ENCODE measurements at regions not wholly inside any gene's neighbourhood (a gene's known extent, or its start where the extent isn't known, plus 50 kb on each side); places are given as distances from the start of the nearest gene placed in this dataset.

- H3K79me2 ChIP-seq (ENCODE audit: low read depth), result no peaks in the 10 kb centered on the region
- no peak overlapping the region for H2AFZ ChIP-seq
- H3K4me3 ChIP-seq, result no peak overlapping the region
- no peak overlapping the region for H3K27ac ChIP-seq
- H3K4me1 ChIP-seq (replicated peaks; ENCODE audit: insufficient read depth), result no peaks in the 10 kb centered on the region
- no peaks in the 10 kb centered on the region for H4K20me1 ChIP-seq (ENCODE audit: insufficient read depth)
- H3K36me3 ChIP-seq (ENCODE audit: low read depth), result no peaks in the 10 kb centered on the region
- no peak for DNase-seq
- H3K27me3 ChIP-seq (ENCODE audit: insufficient read depth, low read depth), result peaks cover 80% of the 10 kb centered on the region
- intact Hi-C loops (cut with micrococcal nuclease; ENCODE audit: unreplicated experiment), result no loop called here
- CTCF ChIA-PET, result no interaction called here
- H3K9me3 ChIP-seq (ENCODE audit: insufficient read depth, low read depth), result no peaks in the 10 kb centered on the region
- H3K9me2 ChIP-seq (ENCODE audit: insufficient read depth), result no peaks in the 10 kb centered on the region
- BruUV-seq (replicated peaks), result no TSS peak
- H3K4me2 ChIP-seq, result no peak overlapping the region
- no peaks in the 10 kb centered on the region for H3F3A ChIP-seq (ENCODE audit: insufficient read depth, low read depth)
- TF ChIP-seq CTCF (conservative IDR thresholded peaks at IDR 0.05) (no peak), EZH2 (IDR thresholded peaks at IDR 0.05; ENCODE audit: low read depth) (no peak)
- POLR2A ChIA-PET (ENCODE audit: unreplicated experiment), result no interaction called here
Measured at GRCh38 chr17:79508291-79508716, 102.5 kb downstream of the RBFOX3 start.

DNA sequence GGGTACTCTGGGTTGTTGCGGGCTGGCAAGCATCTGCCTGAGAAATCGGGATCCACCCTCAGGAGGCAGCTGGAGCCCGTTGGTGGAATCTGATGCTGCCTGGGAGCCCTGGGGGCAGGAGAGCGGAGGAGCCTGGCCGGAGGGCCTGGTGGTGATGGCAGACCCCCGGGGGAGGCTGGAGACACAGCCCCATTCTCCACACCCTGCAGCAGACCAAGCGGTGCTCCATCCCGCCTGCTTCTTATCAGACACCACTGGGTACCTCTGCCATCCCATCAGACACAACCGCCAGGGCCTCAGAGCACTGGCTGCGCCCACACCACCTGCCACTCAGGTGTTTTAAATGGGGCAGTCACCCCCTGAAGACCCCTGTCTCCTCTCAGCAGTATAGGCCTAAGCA lies 103.9 kb downstream of the RBFOX3 start:
- Histone ChIP-seq H3K9me3 (ENCODE audit: insufficient read depth, low read depth) (no peaks in the 10 kb centered on the region), H3K79me2 (ENCODE audit: low read depth) (no peaks in the 10 kb centered on the region), H3K4me3 (no peak overlapping the region), H4K20me1 (ENCODE audit: insufficient read depth) (no peaks in the 10 kb centered on the region), H3K4me2 (no peak overlapping the region), H3F3A (ENCODE audit: insufficient read depth, low read depth) (no peaks in the 10 kb centered on the region), H2AFZ (no peak overlapping the region), H3K36me3 (ENCODE audit: low read depth) (no peaks in the 10 kb centered on the region), H3K4me1 (replicated peaks; ENCODE audit: insufficient read depth) (no peaks in the 10 kb centered on the region), H3K9me2 (ENCODE audit: insufficient read depth) (no peaks in the 10 kb centered on the region), H3K27me3 (ENCODE audit: insufficient read depth, low read depth) (peaks cover 92% of the 10 kb centered on the region), H3K27ac (no peak overlapping the region)
- intact Hi-C loops (cut with micrococcal nuclease; ENCODE audit: unreplicated experiment), result no loop called here
- DNase-seq, result no peak
- CTCF ChIA-PET, result no interaction called here
- no peak for TF ChIP-seq EZH2 (IDR thresholded peaks at IDR 0.05; ENCODE audit: low read depth)
- no peak for TF ChIP-seq CTCF (conservative IDR thresholded peaks at IDR 0.05)
- POLR2A ChIA-PET (ENCODE audit: unreplicated experiment), result no interaction called here
- BruUV-seq (replicated peaks), result no TSS peak

GRCh38 chr17:79506150-79506870 lies 104.5 kb downstream of the RBFOX3 start:
- no peaks in the 10 kb centered on the region for H3K79me2 ChIP-seq (ENCODE audit: low read depth)
- no peaks in the 10 kb centered on the region for H3F3A ChIP-seq (ENCODE audit: insufficient read depth, low read depth)
- DNase-seq, result no peak
- POLR2A ChIA-PET (ENCODE audit: unreplicated experiment), result no interaction called here
- H3K27ac ChIP-seq, result no peak overlapping the region
- no peak overlapping the region for H2AFZ ChIP-seq
- H3K9me2 ChIP-seq (ENCODE audit: insufficient read depth), result no peaks in the 10 kb centered on the region
- no peaks in the 10 kb centered on the region for H3K36me3 ChIP-seq (ENCODE audit: low read depth)
- no peak overlapping the region for H3K4me2 ChIP-seq
- CTCF ChIA-PET, result no interaction called here
- H3K9me3 ChIP-seq (ENCODE audit: insufficient read depth, low read depth), result no peaks in the 10 kb centered on the region
- TF ChIP-seq CTCF (conservative IDR thresholded peaks at IDR 0.05) (no peak), EZH2 (IDR thresholded peaks at IDR 0.05; ENCODE audit: low read depth) (no peak)
- no peak overlapping the region for H3K4me3 ChIP-seq
- intact Hi-C loops (cut with micrococcal nuclease; ENCODE audit: unreplicated experiment), result no loop called here
- BruUV-seq (replicated peaks), result no TSS peak
- H4K20me1 ChIP-seq (ENCODE audit: insufficient read depth), result no peaks in the 10 kb centered on the region
- no peaks in the 10 kb centered on the region for H3K4me1 ChIP-seq (replicated peaks; ENCODE audit: insufficient read depth)
- H3K27me3 ChIP-seq (ENCODE audit: insufficient read depth, low read depth), result peaks cover 98% of the 10 kb centered on the region
